NCI-H2196 (cell line): ENCODE measurements at regions not wholly inside any gene's neighbourhood (a gene's known extent, or its start where the extent isn't known, plus 50 kb on each side); places are given as distances from the start of the nearest gene placed in this dataset.

ENCODE experiments used
- DNase-seq: peaks from one replicate; lab custom pipeline; 2025; ENCODE audit not compliant: unreplicated experiment; lab: John Stamatoyannopoulos, UW

GRCh38 chr13:80671773-80672172 is 330.8 kb upstream of the SPRY2 start:
- no peak for DNase-seq

DNA sequence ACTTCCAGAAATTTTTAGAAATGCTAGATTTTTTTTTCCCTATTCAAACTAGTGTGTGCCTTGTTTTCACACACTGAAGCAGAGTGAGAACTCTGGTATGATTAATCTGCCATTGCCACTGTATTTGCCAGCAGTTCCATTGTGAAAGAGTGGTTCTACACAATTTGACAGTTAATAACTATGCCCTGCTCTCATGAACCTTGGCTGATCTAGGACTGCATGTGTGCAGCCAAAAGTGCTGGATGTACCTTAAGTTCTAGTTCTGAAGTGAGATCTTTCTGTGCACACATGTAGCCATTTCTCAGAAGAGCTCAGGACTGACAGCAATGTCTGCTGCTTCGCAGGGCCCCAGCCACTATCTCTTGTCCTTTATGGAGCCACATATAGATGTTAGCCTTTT is 328.2 kb upstream of the SPRY2 start:
- DNase-seq, result no peak

GRCh38 chr13:80668452-80668851 is 327.5 kb upstream of the SPRY2 start:
- no peak for DNase-seq

DNA sequence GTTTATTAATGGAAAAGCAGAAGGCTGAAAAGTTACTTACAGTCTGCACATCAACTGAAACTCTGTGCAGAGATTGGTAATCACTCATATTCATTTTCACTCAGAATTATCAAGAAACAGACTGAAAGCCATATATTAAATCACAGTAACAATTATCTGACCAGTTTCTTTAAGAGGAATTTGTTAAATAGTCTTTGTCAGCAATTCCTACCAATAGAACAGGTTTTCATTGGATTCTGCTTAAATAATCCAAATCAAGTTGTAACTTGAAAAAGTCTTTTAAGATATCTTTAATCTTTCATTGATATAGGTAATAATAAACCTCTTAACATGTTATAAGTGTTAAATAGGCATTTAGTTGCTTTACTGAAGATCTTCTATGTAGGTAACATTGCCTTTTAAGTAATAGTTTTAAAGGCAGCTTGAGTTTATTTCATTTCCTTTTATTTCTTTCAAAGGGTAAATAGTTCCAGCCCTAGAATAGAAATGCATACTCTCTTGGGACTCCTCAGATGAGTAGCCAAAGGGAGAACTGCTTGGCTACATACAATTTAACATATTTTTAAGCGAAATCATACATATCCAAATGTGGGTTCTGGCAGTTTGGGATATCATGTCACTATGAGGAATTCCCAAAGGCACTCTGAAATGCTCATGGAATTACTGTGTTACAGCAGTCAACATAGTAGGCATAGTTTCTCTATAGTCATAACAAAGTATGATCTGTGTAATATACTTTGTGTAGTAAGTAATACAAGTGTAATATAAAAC is 326.0 kb upstream of the SPRY2 start:
- no peak for DNase-seq

GRCh38 chr13:80665792-80666333 is 324.9 kb upstream of the SPRY2 start:
- DNase-seq, result no peak

GRCh38 chr13:80664950-80665349 is 324.0 kb upstream of the SPRY2 start:
- DNase-seq, result no peak

GRCh38 chr13:80663788-80664187 is 322.9 kb upstream of the SPRY2 start:
- DNase-seq, result no peak

DNA sequence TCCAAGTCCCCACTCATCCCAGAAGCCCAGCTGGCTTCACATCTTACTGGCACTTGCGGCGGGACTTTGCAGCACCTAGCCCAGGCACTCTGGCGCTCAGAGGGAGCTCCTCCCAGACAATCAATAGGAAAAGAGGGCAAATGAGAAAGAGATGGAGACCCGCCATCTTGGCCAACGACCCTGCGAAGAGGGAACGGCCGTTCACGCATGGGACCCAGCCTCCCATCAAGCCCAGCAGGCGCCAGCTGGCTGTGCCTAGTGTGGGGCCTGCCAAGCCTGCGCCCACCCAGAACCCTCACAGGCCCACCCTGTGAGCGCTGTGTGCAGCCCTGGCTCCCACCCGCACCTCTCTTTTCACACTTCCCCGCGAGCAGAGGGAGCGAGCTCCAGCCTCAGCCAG is 317.8 kb upstream of the SPRY2 start:
- no peak for DNase-seq

- no peak for DNase-seq
These were observed 315.6 kb upstream of the SPRY2 start for GRCh38 chr13:80656512-80656904.

GRCh38 chr13:80655778-80656511 is 315.0 kb upstream of the SPRY2 start:
- no peak for DNase-seq

DNA sequence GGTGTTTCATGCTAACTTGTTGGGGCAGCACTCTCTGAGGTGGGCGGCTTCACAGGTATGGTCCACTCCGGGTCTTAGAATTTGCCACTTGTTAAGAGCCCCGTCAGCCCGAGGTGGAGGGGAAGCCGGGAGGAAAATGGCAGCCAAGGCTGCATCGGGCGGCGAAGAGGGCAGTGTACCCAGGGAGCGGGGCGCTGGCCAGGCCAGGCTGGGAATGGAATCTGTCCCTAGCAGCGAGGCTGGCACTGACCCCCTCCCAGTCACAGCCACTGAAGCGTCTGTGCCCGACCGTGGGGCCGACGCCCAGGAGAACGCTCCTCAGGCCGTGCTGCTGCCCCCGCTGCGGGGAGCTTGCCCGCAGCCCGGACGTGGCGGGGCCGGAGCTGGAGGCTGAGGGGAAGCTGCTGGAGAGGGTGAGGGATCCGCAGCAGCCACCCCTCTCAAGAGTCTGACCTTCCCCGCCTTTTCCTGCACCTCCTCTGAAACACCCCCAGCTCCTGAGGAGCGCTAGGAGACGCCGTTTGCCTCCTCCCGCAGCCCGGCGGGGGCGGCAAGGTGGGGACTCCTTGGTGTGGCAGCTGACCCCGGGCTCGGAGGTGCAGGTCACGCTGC is 313.8 kb upstream of the SPRY2 start:
- no peak for DNase-seq

GRCh38 chr13:80649274-80649673 is 308.3 kb upstream of the SPRY2 start:
- no peak for DNase-seq

GRCh38 chr13:80642641-80643040 is 301.7 kb upstream of the SPRY2 start:
- DNase-seq, result no peak

- no peak for DNase-seq
These were observed 292.3 kb upstream of the SPRY2 start for GRCh38 chr13:80633251-80633650.

GRCh38 chr13:80630685-80631121 is 289.8 kb upstream of the SPRY2 start:
- DNase-seq, result no peak

DNA sequence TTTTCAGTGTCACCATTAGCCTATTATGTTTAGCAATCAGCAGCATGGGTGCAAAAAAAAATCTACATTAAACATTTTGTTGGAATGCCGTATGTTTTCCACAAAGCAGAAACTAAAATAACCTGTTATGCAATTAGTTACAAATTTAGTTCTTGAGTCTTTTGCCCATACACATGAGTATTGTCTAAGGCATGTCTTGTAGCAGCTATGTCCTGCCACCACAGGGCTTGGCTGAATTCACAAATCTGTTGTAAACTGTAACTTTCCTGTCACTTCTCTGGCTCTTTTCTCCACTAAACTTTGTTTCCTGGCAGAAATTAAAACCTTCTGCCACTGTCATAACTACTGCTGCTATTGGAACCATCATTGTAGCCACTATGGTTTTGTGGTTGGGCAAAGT is 277.9 kb upstream of the SPRY2 start:
- no peak for DNase-seq

DNA sequence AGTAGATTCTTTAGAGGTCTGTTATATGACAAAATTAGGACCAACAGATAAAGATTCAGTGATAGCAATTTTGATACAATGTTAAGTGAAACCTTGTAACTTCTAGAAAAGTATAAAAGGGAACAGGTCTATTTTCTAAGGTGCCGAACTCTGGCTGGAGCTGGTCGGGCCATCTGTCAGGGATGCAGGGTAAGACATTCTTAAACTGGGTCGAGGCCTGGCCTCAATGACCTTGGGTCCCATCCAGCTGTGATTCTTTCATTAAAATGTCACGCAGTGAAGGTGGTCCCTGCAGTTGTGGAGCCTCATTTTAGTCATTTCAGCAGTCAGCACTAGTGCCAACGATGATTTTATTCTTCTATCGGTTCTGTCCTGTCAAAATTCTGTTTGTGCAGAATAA is 271.9 kb upstream of the SPRY2 start:
- DNase-seq, result no peak

DNA sequence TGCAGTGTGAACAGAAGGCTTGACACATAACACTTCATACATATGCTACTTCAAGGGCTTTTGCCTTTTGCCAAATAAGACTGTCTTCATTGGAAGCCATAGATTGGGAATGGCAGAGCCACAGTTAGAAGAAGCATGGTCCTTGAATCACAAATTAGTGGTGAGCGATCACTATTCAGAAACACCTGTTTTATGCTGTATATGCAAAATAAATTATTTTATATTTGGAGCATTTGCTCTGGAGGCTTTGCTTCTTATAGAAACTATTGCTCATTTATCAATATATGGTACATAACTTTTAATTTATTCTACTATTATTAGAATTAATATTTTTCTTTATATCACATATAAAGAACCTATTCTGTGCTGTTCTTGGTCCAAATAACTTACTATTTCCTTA is 270.4 kb upstream of the SPRY2 start:
- no peak for DNase-seq

DNA sequence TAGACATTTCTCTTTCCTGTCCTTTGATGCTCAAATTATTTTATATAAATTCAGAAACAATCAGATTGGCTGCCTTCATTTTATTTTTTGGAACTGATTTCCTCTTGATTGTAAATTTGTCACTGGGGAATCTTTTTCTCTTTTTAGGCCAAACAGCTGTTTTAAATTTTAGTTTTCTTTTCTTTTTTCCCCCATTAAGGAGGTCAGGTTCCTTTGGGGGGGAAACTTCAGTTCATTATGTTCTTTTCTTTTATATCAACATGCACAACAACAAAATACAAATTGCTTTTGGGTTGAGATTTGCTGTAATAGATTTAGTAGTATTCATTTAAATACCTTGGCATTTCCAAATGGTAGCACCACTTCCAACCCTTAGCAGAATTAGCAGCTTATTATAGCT is 264.8 kb upstream of the SPRY2 start:
- DNase-seq, result no peak

GRCh38 chr13:80605011-80605410 is 264.1 kb upstream of the SPRY2 start:
- DNase-seq, result no peak

- DNase-seq, result no peak
These were observed 263.2 kb upstream of the SPRY2 start for GRCh38 chr13:80604098-80604497.

DNA sequence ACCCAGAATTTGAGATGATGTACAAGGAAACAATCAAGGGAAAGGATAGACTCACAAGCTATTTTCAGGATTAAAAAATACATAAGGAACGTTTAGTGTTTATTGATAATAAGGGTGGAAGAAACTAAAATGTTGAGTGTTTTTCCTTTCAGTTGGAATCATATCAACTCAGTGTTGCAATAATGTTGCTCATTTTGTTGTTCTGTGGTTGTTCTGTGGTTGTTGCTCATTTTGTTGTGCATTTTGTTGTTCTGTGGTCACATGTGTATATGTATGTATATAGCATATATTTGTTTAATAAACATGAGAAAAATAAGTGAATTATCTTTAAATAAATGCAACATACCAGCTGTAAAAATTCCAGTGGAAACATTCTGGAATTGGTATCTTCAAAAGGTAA is 262.4 kb upstream of the SPRY2 start:
- DNase-seq, result no peak
